HepG2 (cell line): ENCODE measurements at regions not wholly inside any gene's neighbourhood (a gene's known extent, or its start where the extent isn't known, plus 50 kb on each side); places are given as distances from the start of the nearest gene placed in this dataset.

ENCODE experiments used
- HOXA7 ChIP-seq: sonication (generic); formaldehyde crosslinking; IDR thresholded peaks from 2 replicates; pipeline ENCODE4 v1.8.1; 2022; ENCODE audit warnings: mild to moderate bottlenecking, missing genetic modification reagents, moderate library complexity
- JUNB ChIP-seq: sonication (generic); formaldehyde crosslinking; IDR thresholded peaks from 2 replicates; pipeline ENCODE4 v1.8.0; 2022; ENCODE audit warnings: missing genetic modification reagents, mild to moderate bottlenecking, borderline replicate concordance
- MAF1 ChIP-seq: sonication (generic); formaldehyde crosslinking; IDR thresholded peaks from 2 replicates; pipeline ENCODE4 v1.5.0; 2020; ENCODE audit warnings: missing genetic modification reagents, borderline replicate concordance
- POLR2A ChIP-seq, 2 experiments: IDR thresholded peaks; 2 replicates each; pipeline ENCODE4 v1.6.1; 2011; ENCODE audit warnings: low read depth in 2 of 2, low read length in 2 of 2, mild to moderate bottlenecking in 1 of 2, moderate library complexity in 1 of 2; ENCODE audit not compliant: insufficient read depth in 1 of 2
- SMYD3 ChIP-seq: sonication (generic); formaldehyde crosslinking; IDR thresholded peaks from 2 replicates; pipeline ENCODE4 v1.8.1; 2023; ENCODE audit warnings: mild to moderate bottlenecking, missing genetic modification reagents
- SP2 ChIP-seq: sonication (generic); formaldehyde crosslinking; IDR thresholded peaks from 2 replicates; pipeline ENCODE4 v1.5.1; 2020; ENCODE audit warnings: mild to moderate bottlenecking, missing genetic modification reagents
- YY1 ChIP-seq: IDR thresholded peaks from 2 replicates; pipeline ENCODE4 v1.6.1; 2011; ENCODE audit warnings: low read length, low read depth, moderate library complexity, mild to moderate bottlenecking; ENCODE audit not compliant: insufficient read depth, insufficient replicate concordance
- ZKSCAN1 ChIP-seq: fragments of 150-350 bp; IDR thresholded peaks from 2 replicates; pipeline ENCODE4 v1.6.1; 2014; ENCODE audit warnings: low read length
- ZNF354B ChIP-seq: sonication (generic); formaldehyde crosslinking; IDR thresholded peaks from 2 replicates; pipeline ENCODE4 v1.8.0; 2022; ENCODE audit warnings: mild to moderate bottlenecking, missing genetic modification reagents
- ZNF441 ChIP-seq: sonication (generic); formaldehyde crosslinking; IDR thresholded peaks from 2 replicates; pipeline ENCODE4 v1.7.0; 2021; ENCODE audit warnings: missing genetic modification reagents, borderline replicate concordance
- TF ChIP-seq, protein P1 (sequence below): sonication (generic); formaldehyde crosslinking; IDR thresholded peaks from 2 replicates; pipeline ENCODE4 v1.5.0; 2020; ENCODE audit warnings: mild to moderate bottlenecking, missing genetic modification reagents, moderate library complexity
- TF ChIP-seq, protein P2 (sequence below): sonication (generic); formaldehyde crosslinking; IDR thresholded peaks from 2 replicates; pipeline ENCODE4 v1.5.1; 2020; ENCODE audit warnings: missing genetic modification reagents, mild to moderate bottlenecking, borderline replicate concordance
- TF ChIP-seq, protein P3 (sequence below): sonication (generic); formaldehyde crosslinking; IDR thresholded peaks from 2 replicates; pipeline ENCODE4 v1.5.0; 2020; ENCODE audit warnings: missing genetic modification reagents

DNA sequence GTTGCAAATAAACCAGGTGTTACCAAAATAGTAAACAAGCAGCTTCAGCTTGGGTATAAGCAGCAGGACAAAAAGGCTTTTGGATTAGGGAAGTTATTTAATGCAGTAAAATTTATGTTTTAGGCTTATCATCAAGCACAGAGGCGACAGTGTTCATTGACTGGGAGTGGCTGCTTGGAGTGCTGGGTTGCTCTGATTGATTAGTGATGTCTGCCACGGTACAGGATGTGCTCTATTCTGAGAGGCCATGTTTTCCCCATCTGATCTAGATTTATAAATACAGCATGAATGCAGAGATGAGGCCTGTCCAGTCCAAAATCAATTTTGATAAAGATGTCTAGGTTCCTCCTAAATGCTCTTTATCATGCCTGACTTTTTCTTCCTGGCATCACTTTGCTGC lies 83.5 kb downstream of the MAP1LC3B2 start:
- TF ChIP-seq ZNF441 (no peak), MAF1 (no peak), SP2 (CRISPR knock-in tag) (no peak), POLR2A (IDR thresholded peaks at IDR 0.05; ENCODE audit: insufficient read depth in 1 of 2, low read depth in 2 of 2, low read length in 2 of 2) (no peak), JUNB (CRISPR knock-in tag) (no peak), HOXA7 (no peak), YY1 (no peak), ZNF354B (CRISPR knock-in tag) (no peak), SMYD3 (no peak), ZKSCAN1 (no peak)
- TF ChIP-seq, protein P1, sequence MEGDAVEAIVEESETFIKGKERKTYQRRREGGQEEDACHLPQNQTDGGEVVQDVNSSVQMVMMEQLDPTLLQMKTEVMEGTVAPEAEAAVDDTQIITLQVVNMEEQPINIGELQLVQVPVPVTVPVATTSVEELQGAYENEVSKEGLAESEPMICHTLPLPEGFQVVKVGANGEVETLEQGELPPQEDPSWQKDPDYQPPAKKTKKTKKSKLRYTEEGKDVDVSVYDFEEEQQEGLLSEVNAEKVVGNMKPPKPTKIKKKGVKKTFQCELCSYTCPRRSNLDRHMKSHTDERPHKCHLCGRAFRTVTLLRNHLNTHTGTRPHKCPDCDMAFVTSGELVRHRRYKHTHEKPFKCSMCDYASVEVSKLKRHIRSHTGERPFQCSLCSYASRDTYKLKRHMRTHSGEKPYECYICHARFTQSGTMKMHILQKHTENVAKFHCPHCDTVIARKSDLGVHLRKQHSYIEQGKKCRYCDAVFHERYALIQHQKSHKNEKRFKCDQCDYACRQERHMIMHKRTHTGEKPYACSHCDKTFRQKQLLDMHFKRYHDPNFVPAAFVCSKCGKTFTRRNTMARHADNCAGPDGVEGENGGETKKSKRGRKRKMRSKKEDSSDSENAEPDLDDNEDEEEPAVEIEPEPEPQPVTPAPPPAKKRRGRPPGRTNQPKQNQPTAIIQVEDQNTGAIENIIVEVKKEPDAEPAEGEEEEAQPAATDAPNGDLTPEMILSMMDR (CRISPR knock-in tag): no peak
- TF ChIP-seq, protein P2, sequence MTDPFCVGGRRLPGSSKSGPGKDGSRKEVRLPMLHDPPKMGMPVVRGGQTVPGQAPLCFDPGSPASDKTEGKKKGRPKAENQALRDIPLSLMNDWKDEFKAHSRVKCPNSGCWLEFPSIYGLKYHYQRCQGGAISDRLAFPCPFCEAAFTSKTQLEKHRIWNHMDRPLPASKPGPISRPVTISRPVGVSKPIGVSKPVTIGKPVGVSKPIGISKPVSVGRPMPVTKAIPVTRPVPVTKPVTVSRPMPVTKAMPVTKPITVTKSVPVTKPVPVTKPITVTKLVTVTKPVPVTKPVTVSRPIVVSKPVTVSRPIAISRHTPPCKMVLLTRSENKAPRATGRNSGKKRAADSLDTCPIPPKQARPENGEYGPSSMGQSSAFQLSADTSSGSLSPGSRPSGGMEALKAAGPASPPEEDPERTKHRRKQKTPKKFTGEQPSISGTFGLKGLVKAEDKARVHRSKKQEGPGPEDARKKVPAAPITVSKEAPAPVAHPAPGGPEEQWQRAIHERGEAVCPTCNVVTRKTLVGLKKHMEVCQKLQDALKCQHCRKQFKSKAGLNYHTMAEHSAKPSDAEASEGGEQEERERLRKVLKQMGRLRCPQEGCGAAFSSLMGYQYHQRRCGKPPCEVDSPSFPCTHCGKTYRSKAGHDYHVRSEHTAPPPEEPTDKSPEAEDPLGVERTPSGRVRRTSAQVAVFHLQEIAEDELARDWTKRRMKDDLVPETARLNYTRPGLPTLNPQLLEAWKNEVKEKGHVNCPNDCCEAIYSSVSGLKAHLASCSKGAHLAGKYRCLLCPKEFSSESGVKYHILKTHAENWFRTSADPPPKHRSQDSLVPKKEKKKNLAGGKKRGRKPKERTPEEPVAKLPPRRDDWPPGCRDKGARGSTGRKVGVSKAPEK (CRISPR knock-in tag): no peak
- TF ChIP-seq, protein P3, sequence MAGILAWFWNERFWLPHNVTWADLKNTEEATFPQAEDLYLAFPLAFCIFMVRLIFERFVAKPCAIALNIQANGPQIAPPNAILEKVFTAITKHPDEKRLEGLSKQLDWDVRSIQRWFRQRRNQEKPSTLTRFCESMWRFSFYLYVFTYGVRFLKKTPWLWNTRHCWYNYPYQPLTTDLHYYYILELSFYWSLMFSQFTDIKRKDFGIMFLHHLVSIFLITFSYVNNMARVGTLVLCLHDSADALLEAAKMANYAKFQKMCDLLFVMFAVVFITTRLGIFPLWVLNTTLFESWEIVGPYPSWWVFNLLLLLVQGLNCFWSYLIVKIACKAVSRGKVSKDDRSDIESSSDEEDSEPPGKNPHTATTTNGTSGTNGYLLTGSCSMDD (CRISPR knock-in tag): no peak
